ENCODE measurements at regions not wholly inside any gene's neighbourhood (a gene's known extent, or its start where the extent isn't known, plus 50 kb on each side); places are given as distances from the start of the nearest gene placed in this dataset. TPM values are rescaled to one million over a fixed set of nuclear protein-coding genes. Genes with fewer than 3 reads are reported as not detected.
"Not testable (repeated sequence)": the region's sequence is repeated elsewhere in the genome, so short reads cannot be mapped to it uniquely, and the experiment has no call there.

DNA sequence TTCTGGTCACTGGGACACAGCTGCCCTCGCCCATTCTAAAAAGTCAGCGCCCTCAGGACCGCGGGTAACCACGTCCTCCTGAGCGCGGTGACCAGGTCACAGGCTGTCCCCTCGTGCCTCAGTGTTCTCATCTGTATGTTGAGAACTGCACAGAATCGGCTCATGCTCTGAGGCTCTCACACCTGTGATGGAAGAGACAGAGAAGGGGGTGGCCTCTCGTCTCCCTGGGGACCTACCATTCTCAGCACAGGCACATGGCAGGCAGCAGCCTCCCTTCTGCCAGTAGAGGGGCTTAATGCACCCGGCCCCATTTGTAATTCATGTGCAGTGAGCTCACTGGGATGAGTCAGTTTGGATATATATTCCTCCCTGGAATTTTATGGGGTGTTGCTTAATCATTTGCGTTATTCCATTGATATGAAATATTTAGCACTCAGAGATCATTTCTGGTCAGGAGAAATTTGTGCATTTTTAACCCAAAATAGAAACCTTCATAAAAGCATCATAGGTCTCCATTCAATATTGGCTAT lies 51.9 kb upstream of the ROPN1B start:
- H3K9ac ChIP-seq (ENCODE audit: low read length): peak overlapping the region; percentile 76
- H3K4me1 ChIP-seq (ENCODE audit: low read length): peaks cover 19% of the 10 kb centered on the region
- peak; percentile 93 for DNase-seq
- H3K9me3 ChIP-seq (ENCODE audit: low read length); H3K36me3 ChIP-seq (ENCODE audit: insufficient read depth, low read length); H3K79me2 ChIP-seq (ENCODE audit: low read length); H3K27me3 ChIP-seq (ENCODE audit: low read length); H4K20me1 ChIP-seq (ENCODE audit: insufficient read depth, low read depth, low read length); H3K9me2 ChIP-seq (replicated peaks; ENCODE audit: insufficient read depth, low read length): not testable (repeated sequence)
- H3K4me3 ChIP-seq (ENCODE audit: low read length): peak overlapping the region; percentile 94
- peak overlapping the region; percentile 57; the same call in 1 of the 2 replicates for H2AFZ ChIP-seq (ENCODE audit: low read length)
- peak overlapping the region; percentile 94 for H3K4me2 ChIP-seq (ENCODE audit: low read depth, low read length, poor library complexity, severe bottlenecking)
- H3K27ac ChIP-seq (ENCODE audit: low read length): peak overlapping the region; percentile 83

DNA sequence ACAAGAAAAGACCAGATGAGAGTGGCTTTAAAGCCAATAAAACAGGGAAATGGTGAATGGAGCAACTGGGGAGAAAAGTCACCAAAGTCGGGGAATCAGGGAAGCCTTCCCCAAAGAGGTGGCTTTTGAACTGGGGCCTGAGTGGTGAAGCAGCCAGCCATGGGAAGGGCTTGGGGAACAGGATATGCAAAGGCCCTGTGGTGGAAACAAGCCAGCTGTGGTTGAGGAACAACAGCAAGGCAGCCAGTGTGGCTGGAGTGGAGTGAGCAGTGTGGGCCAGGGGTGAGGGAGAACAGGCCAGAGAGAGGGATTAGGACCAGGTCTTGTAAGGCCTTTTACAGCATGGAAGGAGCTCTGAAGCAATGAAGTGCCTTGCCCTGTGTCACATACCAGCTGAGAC lies 51.0 kb upstream of the ROPN1B start:
- H3K4me3 ChIP-seq (ENCODE audit: low read length); H3K36me3 ChIP-seq (ENCODE audit: insufficient read depth, low read length); DNase-seq; H3K9ac ChIP-seq (ENCODE audit: low read length); H3K79me2 ChIP-seq (ENCODE audit: low read length); H3K9me3 ChIP-seq (ENCODE audit: low read length); H2AFZ ChIP-seq (ENCODE audit: low read length); H3K27me3 ChIP-seq (ENCODE audit: low read length); H4K20me1 ChIP-seq (ENCODE audit: insufficient read depth, low read depth, low read length); H3K9me2 ChIP-seq (replicated peaks; ENCODE audit: insufficient read depth, low read length); H3K27ac ChIP-seq (ENCODE audit: low read length): not testable (repeated sequence)
- peak overlapping the region; percentile 94 for H3K4me2 ChIP-seq (ENCODE audit: low read depth, low read length, poor library complexity, severe bottlenecking)
- peaks cover 19% of the 10 kb centered on the region for H3K4me1 ChIP-seq (ENCODE audit: low read length)

GRCh38 chr3:125918451-125918850 lies 50.5 kb upstream of the ROPN1B start:
- H3K9me2 ChIP-seq (replicated peaks; ENCODE audit: insufficient read depth, low read length); H3K4me2 ChIP-seq (ENCODE audit: low read depth, low read length, poor library complexity, severe bottlenecking); H4K20me1 ChIP-seq (ENCODE audit: insufficient read depth, low read depth, low read length); H3K36me3 ChIP-seq (ENCODE audit: insufficient read depth, low read length); H3K9me3 ChIP-seq (ENCODE audit: low read length); DNase-seq; H3K27ac ChIP-seq (ENCODE audit: low read length); H3K79me2 ChIP-seq (ENCODE audit: low read length); H2AFZ ChIP-seq (ENCODE audit: low read length); H3K9ac ChIP-seq (ENCODE audit: low read length); H3K27me3 ChIP-seq (ENCODE audit: low read length); H3K4me3 ChIP-seq (ENCODE audit: low read length): not testable (repeated sequence)
- H3K4me1 ChIP-seq (ENCODE audit: low read length): peaks cover 19% of the 10 kb centered on the region

DNA sequence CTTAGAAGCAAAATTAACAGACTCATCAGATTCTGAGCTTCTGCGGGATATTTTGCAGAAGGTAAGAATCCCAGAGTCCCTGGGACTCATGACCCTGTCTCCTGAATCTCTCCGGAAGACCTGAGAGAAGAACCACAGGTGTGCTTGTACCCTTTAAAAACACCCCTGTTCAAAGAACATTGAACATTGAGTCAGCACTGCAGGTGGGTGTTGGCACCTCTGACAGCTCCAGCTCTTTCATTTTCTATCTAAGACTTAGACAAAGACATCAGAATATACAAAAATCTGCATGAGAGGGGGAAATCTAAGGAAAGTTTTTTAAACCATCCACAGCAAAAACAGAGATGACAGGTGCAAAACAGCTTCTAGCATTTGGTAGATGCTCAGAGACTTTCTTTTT lies 50.1 kb upstream of the ROPN1B start:
- not testable (repeated sequence) for DNase-seq; H3K4me2 ChIP-seq (ENCODE audit: low read depth, low read length, poor library complexity, severe bottlenecking); H3K27ac ChIP-seq (ENCODE audit: low read length); H3K79me2 ChIP-seq (ENCODE audit: low read length); H3K27me3 ChIP-seq (ENCODE audit: low read length); H3K4me3 ChIP-seq (ENCODE audit: low read length); H3K36me3 ChIP-seq (ENCODE audit: insufficient read depth, low read length); H2AFZ ChIP-seq (ENCODE audit: low read length); H4K20me1 ChIP-seq (ENCODE audit: insufficient read depth, low read depth, low read length); H3K9me2 ChIP-seq (replicated peaks; ENCODE audit: insufficient read depth, low read length); H3K9me3 ChIP-seq (ENCODE audit: low read length); H3K9ac ChIP-seq (ENCODE audit: low read length)
- peaks cover 19% of the 10 kb centered on the region for H3K4me1 ChIP-seq (ENCODE audit: low read length)

Small RNA genes in the stretch of these regions (small RNA-seq; reads per million reads assigned to genes)
- gene AC092902.1: not detected
- gene AF186996.2: not detected
- not detected for gene AF186996.3
- gene MIR548I1: not detected
- gene SNRPCP11: not detected

All from Karpas-422 (cell line).